ENCODE measurements at regions not wholly inside any gene's neighbourhood (a gene's known extent, or its start where the extent isn't known, plus 50 kb on each side); places are given as distances from the start of the nearest gene placed in this dataset.
"Not testable (repeated sequence)": the region's sequence is repeated elsewhere in the genome, so short reads cannot be mapped to it uniquely, and the experiment has no call there.

DNA sequence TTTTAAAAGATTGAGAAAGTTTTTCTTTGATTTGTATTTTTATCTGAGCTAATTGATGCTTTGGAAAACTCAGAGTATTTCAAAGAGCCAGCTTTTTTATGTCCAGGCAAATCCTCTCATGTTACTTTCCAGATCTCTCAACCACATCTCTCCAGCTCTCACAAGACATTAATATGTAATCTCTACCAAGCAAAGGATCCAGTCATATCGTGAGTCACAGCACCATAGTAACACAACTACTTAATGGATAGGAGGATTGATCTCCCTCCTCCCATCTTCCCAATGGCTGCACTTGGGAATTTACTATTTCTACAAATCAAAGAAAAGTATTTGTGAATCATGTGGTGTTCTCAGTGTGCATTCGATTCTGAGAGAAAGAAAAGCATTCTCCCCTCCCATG, 63.3 kb downstream of the POU4F1 start:
- Mint-ChIP-seq H3K4me1 (ENCODE audit: low read depth) (no peaks in the 10 kb centered on the region), H3K27ac (no peak overlapping the region), H3K27me3 (peaks cover 2% of the 10 kb centered on the region), H3K36me3 (ENCODE audit: low read depth) (no peaks in the 10 kb centered on the region), H3K4me3 (no peak overlapping the region), H3K9me3 (no peaks in the 10 kb centered on the region)
- intact Hi-C loops (cut with micrococcal nuclease) = no loop called here

DNA sequence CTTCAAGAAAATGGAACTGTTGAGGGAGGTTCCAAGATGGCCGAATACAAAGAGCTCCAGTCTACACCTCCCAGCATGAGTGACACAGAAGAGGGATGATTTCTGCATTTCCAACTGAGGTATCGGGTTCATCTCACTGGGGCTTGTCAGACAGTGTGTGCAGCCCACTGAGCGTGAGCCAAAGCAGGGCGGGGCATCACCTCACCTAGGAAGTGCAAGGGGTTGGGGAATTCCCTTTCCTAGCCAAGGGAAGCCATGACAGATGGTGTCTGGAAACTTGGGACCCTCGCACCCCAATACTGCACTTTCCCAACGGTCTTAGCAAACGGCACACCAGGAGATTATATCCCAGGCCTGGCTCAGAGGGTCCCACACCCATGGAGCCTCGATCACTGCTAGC, 77.3 kb downstream of the POU4F1 start:
- H3K27me3 Mint-ChIP-seq; H3K36me3 Mint-ChIP-seq (ENCODE audit: low read depth); H3K4me3 Mint-ChIP-seq; intact Hi-C loops (cut with micrococcal nuclease); H3K27ac Mint-ChIP-seq; H3K4me1 Mint-ChIP-seq (ENCODE audit: low read depth): not testable (repeated sequence)
- H3K9me3 Mint-ChIP-seq = peaks cover 28% of the 10 kb centered on the region

DNA sequence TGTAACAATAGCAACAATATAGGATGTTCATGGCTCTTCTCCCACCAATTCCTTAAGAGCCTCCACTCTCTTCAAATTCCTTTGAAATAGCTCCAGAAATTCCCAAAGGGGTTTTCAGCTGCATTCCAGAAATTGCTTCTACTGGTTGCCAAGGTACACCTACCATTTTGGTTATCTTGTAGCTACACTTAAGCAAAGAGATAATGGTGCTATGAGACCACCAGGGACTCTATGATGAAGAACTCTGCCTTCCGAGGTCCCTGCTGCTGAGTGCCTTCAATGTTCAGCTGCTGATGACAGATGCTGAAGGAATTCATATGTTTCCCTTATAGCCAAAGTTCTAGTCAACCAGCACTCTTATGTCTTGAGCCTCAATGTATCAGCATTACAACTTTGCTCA, 78.4 kb downstream of the POU4F1 start:
- Mint-ChIP-seq H3K4me3 (no peak overlapping the region), H3K27ac (no peak overlapping the region), H3K27me3 (no peaks in the 10 kb centered on the region), H3K9me3 (peaks cover 28% of the 10 kb centered on the region), H3K4me1 (ENCODE audit: low read depth) (no peaks in the 10 kb centered on the region), H3K36me3 (ENCODE audit: low read depth) (no peaks in the 10 kb centered on the region)
- intact Hi-C loops (cut with micrococcal nuclease) = no loop called here

DNA sequence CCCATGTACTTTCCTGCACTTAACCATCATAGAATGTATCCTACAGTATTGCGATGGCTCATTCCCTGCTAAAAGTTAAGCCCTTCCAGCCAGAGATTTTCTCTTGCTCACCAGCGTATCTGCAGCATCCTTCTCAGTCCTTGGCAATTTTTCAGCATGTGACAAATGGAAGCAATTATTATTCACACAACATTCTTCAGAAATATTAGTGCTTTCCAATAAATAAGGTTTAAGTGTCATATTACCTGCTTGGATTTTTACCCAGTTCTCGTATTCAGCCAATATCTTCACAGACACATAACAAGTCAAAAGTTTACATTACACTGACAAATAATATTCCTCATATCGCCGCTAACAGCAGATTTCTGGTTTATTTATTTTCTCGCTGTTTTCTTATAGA, 82.3 kb downstream of the POU4F1 start:
- intact Hi-C loops (cut with micrococcal nuclease) = no loop called here
- Mint-ChIP-seq H3K36me3 (ENCODE audit: low read depth) (no peaks in the 10 kb centered on the region), H3K27me3 (no peaks in the 10 kb centered on the region), H3K4me3 (no peak overlapping the region), H3K9me3 (peaks cover 43% of the 10 kb centered on the region), H3K4me1 (ENCODE audit: low read depth) (no peaks in the 10 kb centered on the region), H3K27ac (no peak overlapping the region)

DNA sequence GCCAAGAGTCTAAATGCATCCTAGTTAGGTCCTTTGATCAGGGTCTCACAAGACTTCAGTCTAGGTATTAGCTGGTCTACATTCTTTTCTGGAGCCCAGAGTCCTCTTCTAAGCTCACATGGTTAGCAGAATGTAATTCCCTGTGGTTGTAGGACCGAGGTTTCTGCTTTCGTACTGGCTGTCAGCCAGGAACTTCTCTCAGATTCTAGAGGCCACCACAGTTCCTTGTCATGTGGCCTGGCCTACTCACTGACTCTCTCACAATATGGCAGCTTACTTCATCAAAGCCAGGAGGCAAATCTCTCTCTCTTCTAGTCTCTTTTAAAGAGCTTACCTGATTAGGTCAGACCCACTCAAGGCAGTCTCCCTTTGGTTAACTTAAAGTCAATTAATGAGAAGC, 82.9 kb downstream of the POU4F1 start:
- Mint-ChIP-seq H3K36me3 (ENCODE audit: low read depth) (no peaks in the 10 kb centered on the region), H3K27me3 (no peaks in the 10 kb centered on the region), H3K4me3 (no peak overlapping the region), H3K4me1 (ENCODE audit: low read depth) (no peaks in the 10 kb centered on the region), H3K27ac (no peak overlapping the region), H3K9me3 (peaks cover 40% of the 10 kb centered on the region)
- intact Hi-C loops (cut with micrococcal nuclease) = no loop called here

DNA sequence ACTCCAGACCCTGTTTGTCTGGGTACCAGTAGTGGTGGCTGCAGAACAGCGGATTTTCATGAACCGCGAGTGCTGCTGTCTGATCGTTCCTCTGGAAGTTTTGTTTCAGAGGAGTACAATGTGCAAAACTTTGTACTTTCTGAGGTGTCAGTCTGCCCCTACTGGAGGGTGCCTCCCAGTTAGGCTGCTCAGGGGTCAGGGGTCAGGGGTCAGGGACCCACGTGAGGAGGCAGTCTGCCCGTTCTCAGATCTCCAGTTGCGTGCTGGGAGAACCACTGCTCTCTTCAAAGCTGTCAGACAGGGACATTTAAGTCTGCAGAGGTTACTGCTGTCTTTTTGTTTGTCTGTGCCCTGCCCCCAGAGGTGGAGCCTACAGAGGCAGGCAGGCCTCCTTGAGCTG, 84.9 kb downstream of the POU4F1 start:
- H3K9me3 Mint-ChIP-seq = peaks cover 40% of the 10 kb centered on the region
- intact Hi-C loops (cut with micrococcal nuclease); H3K27ac Mint-ChIP-seq: not testable (repeated sequence)

DNA sequence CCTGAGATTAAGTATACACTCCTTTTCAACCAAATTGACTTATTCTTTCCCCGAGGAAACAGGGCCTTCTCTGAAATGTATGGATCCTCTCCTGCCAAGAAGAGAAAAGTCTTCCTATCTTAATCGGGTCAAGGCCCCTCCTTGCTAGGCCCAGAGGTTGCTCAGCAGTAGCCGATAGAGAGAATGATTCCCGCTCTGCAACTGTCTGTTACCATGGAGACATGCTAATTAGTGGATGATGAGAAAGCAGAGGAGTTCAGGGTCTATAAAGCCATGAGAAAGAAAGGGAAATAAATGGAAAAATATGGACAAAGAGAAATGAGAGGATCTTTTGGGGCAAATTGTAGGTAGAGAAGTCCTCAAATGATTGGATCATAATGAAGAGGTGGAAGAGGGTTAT, 103.5 kb downstream of the POU4F1 start:
- H3K27me3 Mint-ChIP-seq = no peaks in the 10 kb centered on the region
- intact Hi-C loops (cut with micrococcal nuclease) = no loop called here
- H3K4me1 Mint-ChIP-seq (ENCODE audit: low read depth) = no peaks in the 10 kb centered on the region
- H3K4me3 Mint-ChIP-seq = no peak overlapping the region
- H3K27ac Mint-ChIP-seq = no peak overlapping the region
- no peaks in the 10 kb centered on the region for H3K36me3 Mint-ChIP-seq (ENCODE audit: low read depth)
- H3K9me3 Mint-ChIP-seq = peaks cover 11% of the 10 kb centered on the region

More for the DNA sequence above, 84.9 kb downstream of the POU4F1 start:
- H3K4me1 Mint-ChIP-seq (ENCODE audit: low read depth); H3K36me3 Mint-ChIP-seq (ENCODE audit: low read depth); H3K4me3 Mint-ChIP-seq; H3K27me3 Mint-ChIP-seq: not testable (repeated sequence)

DNA sequence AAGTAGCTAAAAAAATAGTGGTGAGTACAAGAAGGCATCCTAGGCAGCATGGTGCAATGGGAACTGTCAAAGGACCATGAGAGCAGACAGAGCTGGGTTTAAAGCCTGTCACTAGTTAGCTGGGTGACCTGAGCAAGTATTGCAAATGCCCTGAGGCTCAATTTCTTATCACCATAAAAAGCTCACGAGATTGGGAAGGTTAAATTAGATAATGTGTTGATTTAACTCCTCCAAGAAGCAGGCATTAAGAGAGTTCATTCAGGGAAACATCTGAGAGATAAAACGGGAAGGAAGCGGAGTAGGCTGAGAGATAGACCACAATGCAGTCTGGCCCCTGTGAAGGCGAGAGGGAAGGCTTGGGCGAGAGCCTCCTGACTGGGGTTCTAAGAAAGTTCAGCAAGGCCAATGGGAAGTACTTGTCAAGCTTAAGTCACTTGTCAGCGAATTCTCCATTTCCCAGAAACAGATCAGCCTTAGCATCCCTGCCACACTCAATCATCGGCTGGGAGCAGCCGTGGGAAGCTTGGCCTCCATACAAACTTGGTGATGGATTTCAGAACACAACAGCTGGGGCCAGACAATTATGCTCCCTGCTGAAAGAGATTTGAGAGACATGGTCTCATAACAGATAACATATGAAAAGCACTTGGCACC, 105.5 kb downstream of the POU4F1 start:
- no peaks in the 10 kb centered on the region for H3K4me1 Mint-ChIP-seq (ENCODE audit: low read depth)
- no peak overlapping the region for H3K4me3 Mint-ChIP-seq
- intact Hi-C loops (cut with micrococcal nuclease) = no loop called here
- H3K36me3 Mint-ChIP-seq (ENCODE audit: low read depth) = no peaks in the 10 kb centered on the region
- no peaks in the 10 kb centered on the region for H3K27me3 Mint-ChIP-seq
- H3K9me3 Mint-ChIP-seq = peaks cover 9% of the 10 kb centered on the region
- no peak overlapping the region for H3K27ac Mint-ChIP-seq

DNA sequence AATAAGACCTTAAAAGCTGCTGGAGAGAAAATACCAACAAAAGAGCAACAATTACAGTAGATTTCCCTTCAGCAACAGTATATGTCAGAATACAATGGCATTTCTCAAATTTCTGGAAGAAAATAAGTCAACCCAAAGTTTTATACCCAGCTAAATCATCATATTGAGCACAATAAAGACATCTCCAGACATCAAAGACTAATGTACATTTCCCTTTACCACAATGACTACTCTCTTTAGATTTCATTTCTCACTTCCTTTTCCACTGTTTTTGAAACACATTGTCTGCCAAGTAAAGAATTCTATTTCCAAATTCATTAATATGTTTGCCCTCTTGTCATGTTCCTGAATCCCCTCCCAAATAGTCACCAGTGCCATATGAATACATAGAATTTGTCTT, 111.4 kb downstream of the POU4F1 start:
- Mint-ChIP-seq H3K36me3 (ENCODE audit: low read depth) (no peaks in the 10 kb centered on the region), H3K4me3 (no peak overlapping the region)

DNA sequence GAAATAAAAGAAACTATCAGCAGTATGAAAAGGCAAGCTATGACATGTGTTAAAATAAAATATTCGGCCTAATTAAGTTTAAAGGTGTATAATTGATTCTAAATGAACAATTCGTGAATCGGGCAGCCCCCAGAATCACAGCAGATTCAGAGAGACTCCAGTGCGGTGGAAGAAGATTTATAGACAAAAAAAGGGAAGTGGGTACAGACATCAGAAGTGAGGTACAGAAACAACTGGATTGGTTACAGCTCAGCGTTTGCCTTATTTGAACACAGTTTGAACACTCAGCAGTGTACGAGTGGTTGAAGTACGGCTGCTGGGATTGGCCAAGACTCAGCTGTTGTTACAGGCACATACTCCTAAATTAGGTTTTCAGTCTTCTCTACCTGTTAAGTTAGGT, 113.1 kb downstream of the POU4F1 start:
- H3K4me3 Mint-ChIP-seq; intact Hi-C loops (cut with micrococcal nuclease); H3K27me3 Mint-ChIP-seq; H3K36me3 Mint-ChIP-seq (ENCODE audit: low read depth); H3K27ac Mint-ChIP-seq; H3K4me1 Mint-ChIP-seq (ENCODE audit: low read depth): not testable (repeated sequence)
- peaks cover 13% of the 10 kb centered on the region for H3K9me3 Mint-ChIP-seq

More for the DNA sequence above, 111.4 kb downstream of the POU4F1 start:
- Mint-ChIP-seq H3K27ac (no peak overlapping the region), H3K27me3 (no peaks in the 10 kb centered on the region), H3K9me3 (peaks cover 13% of the 10 kb centered on the region), H3K4me1 (ENCODE audit: low read depth) (no peaks in the 10 kb centered on the region)
- intact Hi-C loops (cut with micrococcal nuclease) = no loop called here

DNA sequence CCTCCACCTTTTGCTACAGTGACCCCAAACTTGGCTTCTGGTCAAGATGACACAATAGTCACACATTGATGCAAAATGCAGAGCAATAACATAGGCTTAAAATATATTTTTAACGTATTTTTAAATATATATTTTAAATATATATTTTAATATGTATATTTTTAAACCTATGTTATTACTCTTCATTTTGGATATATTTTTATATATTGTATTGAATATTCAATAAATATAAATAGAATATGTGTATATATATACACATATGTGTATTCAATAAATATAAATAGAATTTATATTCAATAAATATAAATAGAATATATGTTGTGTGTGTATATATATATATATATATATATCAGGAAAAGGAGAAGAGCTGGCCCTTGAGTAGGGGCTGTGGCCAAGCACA, 115.6 kb downstream of the POU4F1 start:
- intact Hi-C loops (cut with micrococcal nuclease) = no loop called here
- Mint-ChIP-seq H3K27me3 (no peaks in the 10 kb centered on the region), H3K36me3 (ENCODE audit: low read depth) (no peaks in the 10 kb centered on the region), H3K4me3 (no peak overlapping the region), H3K4me1 (ENCODE audit: low read depth) (no peaks in the 10 kb centered on the region), H3K9me3 (peaks cover 10% of the 10 kb centered on the region), H3K27ac (no peak overlapping the region)

DNA sequence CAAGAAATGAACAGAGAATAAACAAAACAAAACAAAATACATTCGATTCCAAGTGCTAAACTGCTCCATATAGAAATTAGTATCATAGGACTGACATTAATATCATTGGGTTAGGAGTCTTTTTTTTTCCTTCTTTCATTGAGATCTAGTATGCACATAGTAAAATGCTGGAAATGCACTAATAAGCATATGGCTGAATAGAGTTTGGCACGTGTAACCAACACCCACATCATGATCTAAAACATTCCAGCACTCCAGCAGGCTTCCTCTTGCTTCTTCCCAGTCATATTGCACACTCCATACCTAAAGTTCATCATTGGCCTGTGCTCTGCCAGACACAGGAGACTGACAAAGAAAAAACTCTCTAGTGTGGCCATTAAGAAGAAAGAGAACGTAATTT, 117.5 kb downstream of the POU4F1 start:
- H3K4me1 Mint-ChIP-seq (ENCODE audit: low read depth) = no peaks in the 10 kb centered on the region
- H3K9me3 Mint-ChIP-seq = no peaks in the 10 kb centered on the region
- H3K36me3 Mint-ChIP-seq (ENCODE audit: low read depth) = no peaks in the 10 kb centered on the region
- H3K27me3 Mint-ChIP-seq = no peaks in the 10 kb centered on the region
- H3K4me3 Mint-ChIP-seq = no peak overlapping the region
- intact Hi-C loops (cut with micrococcal nuclease) = no loop called here
- H3K27ac Mint-ChIP-seq = no peak overlapping the region

DNA sequence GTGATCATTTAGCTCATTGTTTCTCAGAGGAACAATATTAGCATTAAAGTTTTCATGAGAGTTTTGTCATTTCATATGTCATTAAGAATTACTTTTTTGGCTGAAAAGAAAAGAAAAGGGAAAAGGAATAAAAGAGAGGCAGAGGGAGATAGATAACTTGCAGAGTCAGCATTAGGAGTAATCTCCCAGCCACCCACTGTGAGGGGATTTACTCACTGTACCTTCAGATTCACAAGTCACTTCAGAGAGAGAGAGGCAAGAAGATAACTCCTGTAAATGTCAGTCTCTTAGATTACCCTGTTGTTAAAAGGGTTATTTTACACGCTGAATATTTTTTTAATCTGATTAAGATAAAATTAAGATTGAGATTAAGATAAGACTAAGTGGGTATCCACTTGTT, 125.2 kb downstream of the POU4F1 start:
- H3K27me3 Mint-ChIP-seq = no peaks in the 10 kb centered on the region
- no peak overlapping the region for H3K27ac Mint-ChIP-seq
- intact Hi-C loops (cut with micrococcal nuclease) = no loop called here
- H3K9me3 Mint-ChIP-seq = no peaks in the 10 kb centered on the region
- H3K4me1 Mint-ChIP-seq (ENCODE audit: low read depth) = no peaks in the 10 kb centered on the region
- H3K36me3 Mint-ChIP-seq (ENCODE audit: low read depth) = no peaks in the 10 kb centered on the region
- no peak overlapping the region for H3K4me3 Mint-ChIP-seq

DNA sequence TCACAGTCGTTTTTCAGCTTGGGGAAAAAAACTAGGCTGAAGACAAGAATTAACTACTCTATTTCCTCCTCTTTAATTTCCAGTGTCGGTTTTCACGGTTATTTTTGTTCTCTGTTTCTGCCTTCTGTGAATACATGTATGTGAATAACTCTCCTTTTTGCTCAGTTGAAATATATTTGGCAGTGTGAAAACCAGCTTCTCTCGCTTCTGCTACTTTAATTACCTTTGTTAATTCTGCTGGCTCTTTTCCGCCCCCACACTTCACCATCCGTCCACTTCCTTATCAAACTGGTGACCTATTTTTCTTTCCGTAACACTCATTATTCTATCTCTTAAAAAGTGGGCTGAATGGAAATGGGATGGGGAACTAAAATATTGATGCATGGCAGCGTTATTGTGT, 126.4 kb downstream of the POU4F1 start:
- H3K4me1 Mint-ChIP-seq (ENCODE audit: low read depth) = no peaks in the 10 kb centered on the region
- no peak overlapping the region for H3K27ac Mint-ChIP-seq
- intact Hi-C loops (cut with micrococcal nuclease) = no loop called here
- H3K9me3 Mint-ChIP-seq = no peaks in the 10 kb centered on the region
- H3K36me3 Mint-ChIP-seq (ENCODE audit: low read depth) = no peaks in the 10 kb centered on the region
- H3K27me3 Mint-ChIP-seq = no peaks in the 10 kb centered on the region
- H3K4me3 Mint-ChIP-seq = no peak overlapping the region

DNA sequence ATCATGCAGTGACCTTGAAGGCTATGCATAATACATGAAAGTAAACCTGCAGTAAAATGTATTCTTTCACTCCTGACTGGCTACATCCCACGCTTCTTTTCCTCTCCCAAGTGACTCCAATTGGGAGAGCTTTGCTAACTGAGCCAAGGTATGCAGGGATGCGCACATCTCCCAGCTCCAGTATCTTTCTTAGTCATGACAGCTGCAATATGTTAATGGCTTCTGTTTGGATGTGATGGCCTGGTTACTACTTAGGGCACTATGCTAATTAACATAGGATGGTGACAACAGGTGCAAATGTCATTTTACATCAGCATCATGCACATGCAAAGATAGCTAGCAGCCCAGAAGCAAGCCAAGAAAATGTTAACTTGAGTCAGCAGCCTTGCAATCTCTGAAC, 134.7 kb downstream of the POU4F1 start:
- no peaks in the 10 kb centered on the region for H3K36me3 Mint-ChIP-seq (ENCODE audit: low read depth)
- no peaks in the 10 kb centered on the region for H3K4me1 Mint-ChIP-seq (ENCODE audit: low read depth)
- H3K9me3 Mint-ChIP-seq = no peaks in the 10 kb centered on the region
- intact Hi-C loops (cut with micrococcal nuclease) = no loop called here
- H3K27ac Mint-ChIP-seq = no peak overlapping the region
- H3K27me3 Mint-ChIP-seq = no peaks in the 10 kb centered on the region
- no peak overlapping the region for H3K4me3 Mint-ChIP-seq
